DMS53 treated with DMSO at 0.1 percent for 48 hours (cell line): ENCODE measurements at regions not wholly inside any gene's neighbourhood (a gene's known extent, or its start where the extent isn't known, plus 50 kb on each side); places are given as distances from the start of the nearest gene placed in this dataset.

Experiments used
- DNase-seq: peaks from one replicate; lab custom pipeline; 2025; ENCODE audit not compliant: unreplicated experiment; lab: John Stamatoyannopoulos, UW

GRCh38 chr11:104451197-104451893, 287.4 kb upstream of the PDGFD start:
- peak; percentile 63 for DNase-seq

GRCh38 chr11:104443387-104443786, 279.4 kb upstream of the PDGFD start:
- no peak for DNase-seq

- DNase-seq: no peak
These were observed 278.4 kb upstream of the PDGFD start for GRCh38 chr11:104442321-104442720.

- no peak for DNase-seq
These were observed 271.5 kb upstream of the PDGFD start for GRCh38 chr11:104435494-104435893.

GRCh38 chr11:104433751-104434150, 269.8 kb upstream of the PDGFD start:
- DNase-seq: no peak

GRCh38 chr11:104432981-104433380, 269.0 kb upstream of the PDGFD start:
- no peak for DNase-seq

GRCh38 chr11:104432526-104432925, 268.6 kb upstream of the PDGFD start:
- DNase-seq: peak; percentile 10

GRCh38 chr11:104422324-104422944, 258.5 kb upstream of the PDGFD start:
- no peak for DNase-seq

- DNase-seq: no peak
These were observed 246.4 kb upstream of the PDGFD start for GRCh38 chr11:104410336-104410735.

- no peak for DNase-seq
These were observed 244.7 kb upstream of the PDGFD start for GRCh38 chr11:104408630-104409029.

- DNase-seq: no peak
These were observed 241.3 kb upstream of the PDGFD start for GRCh38 chr11:104405277-104405676.

- no peak for DNase-seq
These were observed 240.6 kb upstream of the PDGFD start for GRCh38 chr11:104404231-104405175.

- DNase-seq: no peak
These were observed 239.0 kb upstream of the PDGFD start for GRCh38 chr11:104402812-104403521.

- no peak for DNase-seq
These were observed 230.6 kb upstream of the PDGFD start for GRCh38 chr11:104394508-104394907.

GRCh38 chr11:104390651-104391050, 226.7 kb upstream of the PDGFD start:
- DNase-seq: no peak

GRCh38 chr11:104385884-104386283, 221.9 kb upstream of the PDGFD start:
- no peak for DNase-seq

- no peak for DNase-seq
These were observed 216.4 kb upstream of the PDGFD start for GRCh38 chr11:104380358-104380757.

GRCh38 chr11:104372111-104372510, 208.2 kb upstream of the PDGFD start:
- no peak for DNase-seq

GRCh38 chr11:104370478-104370877, 206.5 kb upstream of the PDGFD start:
- DNase-seq: no peak

GRCh38 chr11:104369761-104370160, 205.8 kb upstream of the PDGFD start:
- no peak for DNase-seq

GRCh38 chr11:104366321-104366734, 202.4 kb upstream of the PDGFD start:
- DNase-seq: no peak
